GM18867 (cell line): ENCODE measurements at regions not wholly inside any gene's neighbourhood (a gene's known extent, or its start where the extent isn't known, plus 50 kb on each side); places are given as distances from the start of the nearest gene placed in this dataset.
A peak's percentile ranks its signal among the peaks of the same experiment; 100 is the strongest.

Experiments
- ATAC-seq: cut with Tn5 transposase; IDR thresholded peaks from one replicate; pipeline ENCODE4 v1.9.1; 2021; ENCODE audit warnings: mild to moderate bottlenecking, moderate library complexity; ENCODE audit not compliant: unreplicated experiment

GRCh38 chr3:14307656-14308302, 94.6 kb upstream of the SLC6A6 start:
- ATAC-seq = no peak

- ATAC-seq = no peak
Measured at GRCh38 chr3:14311729-14312128, 90.7 kb upstream of the SLC6A6 start.

- no peak for ATAC-seq
Measured at GRCh38 chr3:14312375-14312774, 90.0 kb upstream of the SLC6A6 start.

- no peak for ATAC-seq
Measured at GRCh38 chr3:14317057-14317553, 85.3 kb upstream of the SLC6A6 start.

GRCh38 chr3:14318646-14319045, 83.8 kb upstream of the SLC6A6 start:
- no peak for ATAC-seq

GRCh38 chr3:14319654-14320182, 82.7 kb upstream of the SLC6A6 start:
- peak; percentile 97 for ATAC-seq

GRCh38 chr3:14320219-14320618, 82.2 kb upstream of the SLC6A6 start:
- no peak for ATAC-seq

GRCh38 chr3:14322001-14322400, 80.4 kb upstream of the SLC6A6 start:
- no peak for ATAC-seq

- no peak for ATAC-seq
Measured at GRCh38 chr3:14322667-14323295, 79.6 kb upstream of the SLC6A6 start.

GRCh38 chr3:14323401-14324223, 78.8 kb upstream of the SLC6A6 start:
- no peak for ATAC-seq

- ATAC-seq = no peak
Measured at GRCh38 chr3:14324224-14324944, 78.0 kb upstream of the SLC6A6 start.

- no peak for ATAC-seq
Measured at GRCh38 chr3:14328422-14328821, 74.0 kb upstream of the SLC6A6 start.

GRCh38 chr3:14329116-14329830, 73.1 kb upstream of the SLC6A6 start:
- no peak for ATAC-seq

GRCh38 chr3:14329842-14330241, 72.6 kb upstream of the SLC6A6 start:
- ATAC-seq = no peak

- ATAC-seq = no peak
Measured at GRCh38 chr3:14330508-14330907, 71.9 kb upstream of the SLC6A6 start.

- ATAC-seq = no peak
Measured at GRCh38 chr3:14331251-14331650, 71.2 kb upstream of the SLC6A6 start.

- ATAC-seq = no peak
Measured at GRCh38 chr3:14332392-14332791, 70.0 kb upstream of the SLC6A6 start.

GRCh38 chr3:14333215-14333614, 69.2 kb upstream of the SLC6A6 start:
- ATAC-seq = no peak

GRCh38 chr3:14333621-14334020, 68.8 kb upstream of the SLC6A6 start:
- ATAC-seq = no peak

GRCh38 chr3:14334136-14334535, 68.3 kb upstream of the SLC6A6 start:
- ATAC-seq = no peak
